HG03469 (cell line): ENCODE measurements at regions not wholly inside any gene's neighbourhood (a gene's known extent, or its start where the extent isn't known, plus 50 kb on each side); places are given as distances from the start of the nearest gene placed in this dataset.

Experiments used
- ATAC-seq: cut with Tn5 transposase; IDR thresholded peaks from one replicate; pipeline ENCODE4 v1.9.1; 2021; ENCODE audit warnings: mild to moderate bottlenecking, moderate library complexity, moderate number of reproducible peaks; ENCODE audit not compliant: unreplicated experiment

DNA sequence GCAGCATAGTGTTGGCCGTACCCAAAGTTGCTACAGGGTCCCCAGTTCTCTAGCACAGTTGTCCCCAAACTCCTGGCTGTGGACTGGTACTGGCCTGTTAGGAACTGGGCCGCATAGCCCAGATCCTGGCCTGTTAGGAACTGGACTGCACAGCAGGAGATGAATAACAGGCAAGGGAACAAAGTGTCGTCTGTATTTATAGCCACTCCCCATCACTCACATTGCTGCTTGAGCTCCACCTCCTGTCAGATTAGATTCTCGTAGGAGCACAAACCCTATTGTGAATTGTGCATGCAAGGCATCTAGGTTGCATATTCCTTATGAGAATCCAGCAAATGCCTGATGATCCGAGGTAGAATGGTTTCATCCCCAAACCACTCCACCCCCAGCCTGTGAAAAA, 604.0 kb upstream of the LMCD1 start:
- no peak for ATAC-seq

DNA sequence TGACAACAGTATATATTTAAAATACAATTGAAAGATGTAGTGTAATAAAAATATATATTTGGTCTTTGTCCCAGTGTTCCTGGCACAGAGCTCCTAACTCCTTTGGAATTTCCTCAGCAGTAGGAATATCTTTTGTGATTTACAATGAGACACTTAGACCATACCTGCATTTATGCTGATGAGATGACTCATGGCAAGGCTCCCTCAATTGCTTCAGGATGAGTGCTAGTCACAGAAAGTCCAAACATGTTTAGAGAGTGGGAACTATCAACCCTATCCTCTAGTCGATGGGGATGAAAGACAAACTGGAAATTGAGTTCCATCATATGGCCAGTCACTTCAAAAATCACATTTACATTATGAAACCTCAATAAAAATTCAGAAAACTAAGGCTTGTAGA, 588.3 kb upstream of the LMCD1 start:
- ATAC-seq, result no peak

DNA sequence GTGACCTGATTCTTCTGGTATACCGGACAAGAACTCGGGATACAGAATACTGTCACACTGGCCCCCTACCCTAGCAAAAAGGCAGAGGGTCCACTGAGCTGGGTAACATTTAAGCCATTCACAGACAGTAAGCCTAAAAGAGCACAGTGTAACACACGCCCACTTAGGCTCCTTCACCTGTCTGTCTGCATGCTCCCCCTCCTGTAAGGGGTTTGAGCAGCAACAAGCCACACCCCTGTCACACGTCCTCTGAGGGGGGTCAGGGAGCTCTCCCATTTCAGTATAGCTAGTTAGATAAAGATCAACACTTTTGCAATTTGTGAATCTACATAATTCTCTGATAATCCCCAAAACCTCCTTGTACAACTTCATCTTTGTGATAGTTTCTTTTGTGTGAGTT, 586.3 kb upstream of the LMCD1 start:
- no peak for ATAC-seq

- no peak for ATAC-seq
Observed at GRCh38 chr3:7917443-7918151, 584.0 kb upstream of the LMCD1 start.

DNA sequence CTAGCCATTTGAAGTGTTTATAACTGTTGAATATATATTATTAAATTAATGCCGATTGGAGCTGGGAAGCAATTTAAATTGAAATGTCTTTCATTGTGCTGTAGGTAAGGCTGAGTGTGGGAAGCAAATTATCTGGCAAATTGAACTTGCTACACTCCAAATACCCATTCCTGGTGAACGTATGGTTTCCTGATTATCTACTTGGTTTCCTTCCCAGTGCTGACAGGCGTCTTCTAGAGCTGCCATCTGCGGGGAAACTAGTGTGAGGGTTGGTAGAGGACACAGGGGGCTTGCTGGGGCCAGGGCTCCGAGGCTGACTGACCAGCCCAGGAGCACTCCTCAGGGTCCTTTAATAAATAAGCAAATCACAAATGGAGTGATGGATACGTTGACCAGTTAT, 581.4 kb upstream of the LMCD1 start:
- ATAC-seq, result no peak

GRCh38 chr3:7924228-7924627, 577.4 kb upstream of the LMCD1 start:
- no peak for ATAC-seq

DNA sequence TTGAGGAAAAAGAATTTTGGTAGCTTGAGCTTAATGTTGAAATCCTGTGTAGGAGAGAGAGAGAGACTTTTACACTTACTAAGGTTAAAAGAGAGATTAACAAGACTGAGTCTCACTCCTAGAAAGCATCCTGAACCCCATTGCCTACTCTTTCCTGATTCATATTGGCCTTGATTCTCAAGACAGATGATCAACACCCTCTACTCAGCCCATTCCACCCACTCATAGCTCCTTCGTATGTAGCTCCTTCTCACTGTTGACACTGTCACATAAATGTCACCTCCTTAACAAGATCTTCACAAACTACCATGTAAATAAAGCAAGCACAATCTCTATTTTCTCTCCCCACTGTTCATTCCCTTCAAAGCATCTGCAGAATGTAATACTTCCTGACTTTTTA, 574.6 kb upstream of the LMCD1 start:
- ATAC-seq, result no peak

DNA sequence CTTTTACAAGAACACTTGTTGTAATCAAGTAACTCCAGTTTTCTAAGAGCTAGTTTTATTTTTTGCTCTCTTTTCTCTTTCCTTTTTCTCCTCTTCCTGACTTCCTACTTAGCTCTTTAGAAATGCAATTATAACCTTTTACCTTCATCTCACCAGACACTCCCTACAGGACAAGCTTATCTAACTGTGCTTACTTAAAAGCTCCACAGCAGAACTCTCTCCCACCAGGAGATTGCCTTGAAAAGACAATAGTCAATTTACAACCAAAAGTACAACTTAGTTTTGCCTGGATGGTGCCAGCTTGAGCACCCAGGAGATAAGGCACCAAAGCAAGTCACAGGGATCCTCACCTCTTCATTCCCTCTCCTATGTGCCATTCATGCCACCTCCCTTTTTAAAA, 573.8 kb upstream of the LMCD1 start:
- no peak for ATAC-seq

DNA sequence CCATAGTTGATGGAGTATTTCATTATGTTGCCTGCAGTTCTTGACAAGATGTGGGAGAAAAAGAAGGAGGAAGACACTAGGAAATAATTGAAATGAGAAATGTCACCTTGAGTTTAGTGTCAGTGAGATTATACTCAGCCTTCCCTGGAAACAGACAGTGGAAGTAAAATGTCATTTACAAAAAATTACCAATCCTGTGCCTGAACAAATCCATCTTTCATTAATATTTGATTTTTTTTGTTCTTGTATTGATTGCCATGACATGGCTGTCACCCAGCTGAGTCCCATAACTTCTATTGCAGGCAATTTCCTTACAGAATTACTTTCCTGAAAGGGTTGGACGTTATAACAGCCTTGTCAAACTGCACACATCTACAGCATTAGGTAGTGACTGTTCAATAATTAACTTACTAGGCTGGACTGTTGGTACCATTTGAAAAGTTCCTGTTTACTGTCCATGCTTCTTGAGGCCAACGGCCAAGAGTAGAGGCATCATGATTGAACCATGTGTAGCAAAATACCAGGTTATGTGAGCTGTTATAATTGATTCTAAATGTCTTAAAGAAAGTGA, 572.2 kb upstream of the LMCD1 start:
- no peak for ATAC-seq

GRCh38 chr3:7934362-7934761, 567.3 kb upstream of the LMCD1 start:
- ATAC-seq, result no peak

DNA sequence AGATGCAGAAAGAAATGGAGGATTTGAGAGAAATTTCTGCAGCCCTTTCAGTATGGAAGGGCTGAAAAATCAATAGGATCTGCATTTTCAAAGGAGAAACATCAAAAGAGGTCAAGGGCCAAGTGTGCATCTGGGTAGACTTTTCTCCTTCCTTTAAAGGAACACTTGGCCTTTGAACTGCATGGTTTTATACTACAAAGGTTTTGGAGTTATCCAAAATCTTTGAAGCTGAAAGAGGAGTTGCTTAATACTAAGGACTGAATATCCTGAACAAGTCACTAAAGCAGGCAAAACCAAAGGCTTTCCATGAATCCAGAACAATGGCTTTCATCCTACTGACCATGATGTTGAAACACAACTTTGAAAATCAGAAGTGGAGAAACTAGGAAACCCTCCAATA, 553.7 kb upstream of the LMCD1 start:
- ATAC-seq, result no peak

DNA sequence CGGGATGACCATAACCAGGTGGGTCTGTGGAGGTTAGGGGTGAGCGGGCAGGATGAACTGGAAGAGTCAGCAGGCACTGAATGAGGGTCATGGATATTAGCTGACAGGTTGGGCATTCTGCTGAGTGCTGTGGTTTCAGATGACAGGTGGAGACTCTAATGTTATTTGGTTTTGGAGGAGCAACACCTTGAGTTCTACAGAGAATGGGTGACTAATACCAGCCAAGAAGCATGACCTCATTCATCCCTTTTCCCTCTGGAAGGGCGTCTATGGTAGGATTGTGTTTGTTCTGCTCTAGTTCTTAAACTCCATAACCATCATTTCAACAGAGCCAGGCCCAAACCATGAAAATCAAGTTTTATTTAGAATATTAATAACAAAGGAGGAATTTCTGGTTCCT, 550.7 kb upstream of the LMCD1 start:
- no peak for ATAC-seq

DNA sequence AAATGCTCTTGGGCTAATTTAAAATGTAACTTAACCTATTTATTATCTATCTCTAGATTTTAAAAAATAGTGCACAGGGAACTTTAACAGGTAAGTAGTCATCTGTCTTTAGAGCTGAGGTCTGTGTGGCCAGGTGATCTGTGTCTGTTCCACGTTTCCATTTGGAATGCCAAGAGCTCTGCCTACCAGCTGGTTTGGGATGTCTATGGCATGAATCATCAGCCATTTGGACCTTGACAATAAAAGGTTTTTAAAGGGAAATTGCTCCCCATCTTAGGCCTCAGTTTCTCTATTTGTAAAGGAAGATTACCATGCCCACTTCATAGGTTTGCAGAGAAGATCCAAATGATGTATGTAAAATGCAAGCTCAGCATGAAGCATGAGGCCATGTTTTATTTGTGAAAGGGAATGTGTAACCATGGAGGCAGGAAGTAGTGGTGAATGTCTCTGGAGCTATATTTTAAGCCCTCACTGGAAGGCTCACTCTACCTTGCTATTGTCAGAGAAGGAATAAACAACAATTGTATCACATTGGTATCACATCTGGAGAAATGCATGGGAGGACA, 548.1 kb upstream of the LMCD1 start:
- ATAC-seq, result no peak

DNA sequence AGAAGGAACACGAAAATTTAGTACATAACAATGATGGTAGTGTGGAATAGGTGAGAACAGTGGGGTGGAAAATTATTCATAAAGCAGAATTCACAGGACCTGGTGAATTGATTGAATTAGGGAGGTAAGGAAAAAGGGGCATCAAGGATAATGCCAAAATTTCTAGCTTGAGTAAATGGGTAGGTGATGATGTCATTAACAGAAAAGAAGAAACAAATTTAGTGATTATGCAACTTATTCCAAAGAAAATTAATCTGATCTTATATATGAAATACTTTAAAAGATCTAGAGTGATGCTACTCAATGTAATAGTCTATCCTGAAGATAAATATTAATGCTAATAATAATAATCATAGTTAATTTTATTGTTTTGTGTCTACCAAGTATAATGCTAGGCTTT, 544.6 kb upstream of the LMCD1 start:
- ATAC-seq, result no peak

DNA sequence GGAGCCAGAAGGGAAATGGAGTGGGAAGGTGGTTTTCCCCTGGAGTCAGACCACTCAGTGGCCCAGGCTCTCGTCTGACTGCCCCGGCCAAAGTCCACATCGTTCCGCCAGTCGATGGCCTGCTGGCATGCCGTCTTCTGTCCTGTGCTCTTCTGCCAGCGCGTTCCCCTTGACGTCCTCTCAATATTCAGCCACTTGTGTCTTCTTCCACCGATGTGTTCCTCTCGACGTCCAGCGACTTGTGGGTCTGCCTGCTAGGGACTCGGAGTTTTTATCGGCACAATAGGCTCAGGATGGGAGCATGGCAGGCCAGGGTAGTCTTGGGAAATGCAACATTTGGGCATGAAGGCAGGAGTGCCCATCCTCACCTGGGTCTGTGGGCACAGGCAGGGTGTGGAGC, 542.5 kb upstream of the LMCD1 start:
- no peak for ATAC-seq

- ATAC-seq, result no peak
Observed at GRCh38 chr3:7960601-7961000, 541.0 kb upstream of the LMCD1 start.

DNA sequence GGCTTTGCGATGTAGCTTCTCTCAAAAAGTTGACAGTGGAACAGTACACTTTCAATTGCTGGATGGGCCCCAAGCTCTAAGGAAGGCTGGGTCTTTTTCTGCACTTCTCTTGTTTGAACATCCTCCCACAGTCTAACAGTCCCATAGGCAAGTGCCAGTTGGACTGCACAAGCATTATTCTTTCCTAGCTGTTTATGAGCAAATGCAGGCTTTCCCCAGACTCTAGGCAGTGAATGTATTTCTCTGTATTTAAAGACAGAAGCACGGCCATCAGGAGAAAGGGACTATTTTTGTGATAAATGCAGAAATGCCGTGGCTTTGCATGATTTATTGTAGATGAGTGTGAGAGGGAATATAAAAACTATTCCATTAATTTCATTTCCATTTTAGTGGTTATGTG, 539.3 kb upstream of the LMCD1 start:
- ATAC-seq, result no peak

DNA sequence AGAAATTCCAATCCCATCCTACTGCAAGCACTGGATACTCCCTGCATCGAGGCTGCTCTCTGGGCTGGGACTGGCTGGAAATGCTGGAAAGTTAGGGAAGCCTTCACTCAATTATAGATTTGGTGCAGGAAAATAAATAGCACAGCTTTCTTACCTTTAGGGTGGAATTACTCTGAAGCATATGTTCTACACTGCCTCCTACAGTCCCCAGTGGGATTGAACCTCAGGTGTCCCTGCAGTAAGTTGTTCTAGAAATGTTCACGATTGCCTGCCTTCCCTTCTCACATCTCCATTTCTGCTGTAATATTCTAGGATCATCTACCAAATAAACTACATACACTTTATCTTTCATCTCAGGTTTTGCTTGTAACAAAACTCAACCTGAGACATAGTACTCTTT, 536.7 kb upstream of the LMCD1 start:
- ATAC-seq, result no peak

GRCh38 chr3:7973006-7973405, 528.6 kb upstream of the LMCD1 start:
- ATAC-seq, result no peak

GRCh38 chr3:7977245-7978086, 524.2 kb upstream of the LMCD1 start:
- peak; percentile 48 for ATAC-seq

GRCh38 chr3:7978087-7978422, 523.6 kb upstream of the LMCD1 start:
- ATAC-seq, result no peak

GRCh38 chr3:7982126-7982525, 519.5 kb upstream of the LMCD1 start:
- no peak for ATAC-seq
